ENCODE measurements at regions not wholly inside any gene's neighbourhood (a gene's known extent, or its start where the extent isn't known, plus 50 kb on each side); places are given as distances from the start of the nearest gene placed in this dataset.

DNA sequence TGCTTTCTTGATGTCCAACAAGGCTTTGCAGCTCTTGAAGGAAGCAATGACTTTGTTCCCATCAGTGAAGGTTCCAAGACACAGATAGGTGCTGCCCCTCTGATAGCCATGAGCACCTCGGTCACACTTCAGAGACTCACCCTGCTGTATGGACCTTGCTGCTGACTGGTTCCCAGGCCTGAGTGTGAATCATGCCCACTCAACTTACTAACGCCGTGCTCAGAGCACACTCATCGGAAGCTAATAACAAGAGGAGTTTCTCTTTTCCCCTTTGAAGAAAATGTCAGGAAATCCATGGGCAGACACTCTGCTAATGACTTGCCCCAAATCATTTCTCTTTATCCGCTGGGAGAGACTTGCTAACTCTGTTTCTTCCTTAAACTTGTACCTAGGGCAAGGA, 83.8 kb upstream of the ARL4C start:
- TF ChIP-seq POLR2A (IDR thresholded peaks at IDR 0.05; ENCODE audit: extremely low read depth, insufficient read length) = no peak
- TF ChIP-seq, protein P1, sequence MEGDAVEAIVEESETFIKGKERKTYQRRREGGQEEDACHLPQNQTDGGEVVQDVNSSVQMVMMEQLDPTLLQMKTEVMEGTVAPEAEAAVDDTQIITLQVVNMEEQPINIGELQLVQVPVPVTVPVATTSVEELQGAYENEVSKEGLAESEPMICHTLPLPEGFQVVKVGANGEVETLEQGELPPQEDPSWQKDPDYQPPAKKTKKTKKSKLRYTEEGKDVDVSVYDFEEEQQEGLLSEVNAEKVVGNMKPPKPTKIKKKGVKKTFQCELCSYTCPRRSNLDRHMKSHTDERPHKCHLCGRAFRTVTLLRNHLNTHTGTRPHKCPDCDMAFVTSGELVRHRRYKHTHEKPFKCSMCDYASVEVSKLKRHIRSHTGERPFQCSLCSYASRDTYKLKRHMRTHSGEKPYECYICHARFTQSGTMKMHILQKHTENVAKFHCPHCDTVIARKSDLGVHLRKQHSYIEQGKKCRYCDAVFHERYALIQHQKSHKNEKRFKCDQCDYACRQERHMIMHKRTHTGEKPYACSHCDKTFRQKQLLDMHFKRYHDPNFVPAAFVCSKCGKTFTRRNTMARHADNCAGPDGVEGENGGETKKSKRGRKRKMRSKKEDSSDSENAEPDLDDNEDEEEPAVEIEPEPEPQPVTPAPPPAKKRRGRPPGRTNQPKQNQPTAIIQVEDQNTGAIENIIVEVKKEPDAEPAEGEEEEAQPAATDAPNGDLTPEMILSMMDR (IDR thresholded peaks at IDR 0.05; ENCODE audit: low read depth, low read length) = no peak
